ENCODE measurements at regions not wholly inside any gene's neighbourhood (a gene's known extent, or its start where the extent isn't known, plus 50 kb on each side); places are given as distances from the start of the nearest gene placed in this dataset.

GRCh38 chr13:26829716-26830115 is 69.1 kb upstream of the GPR12 start:
- Histone ChIP-seq H3K36me3 (ENCODE audit: control insufficient read depth in 1 of 2, insufficient read depth in 2 of 2, low read length in 2 of 2) (no peaks in the 10 kb centered on the region), H3K79me2 (ENCODE audit: insufficient read depth, low read length) (no peaks in the 10 kb centered on the region), H3K27ac (ENCODE audit: low read depth, low read length) (no peak overlapping the region), H3K27me3 (ENCODE audit: insufficient read depth, low read length) (peaks cover 24% of the 10 kb centered on the region), H3K9me3 (ENCODE audit: control insufficient read depth in 1 of 2, insufficient read depth in 1 of 2, low read depth in 1 of 2, low read length in 2 of 2) (no peaks in the 10 kb centered on the region), H2AFZ (ENCODE audit: low read depth, low read length, poor library complexity, severe bottlenecking) (no peak overlapping the region), H3K4me1 (ENCODE audit: control insufficient read depth in 1 of 2, insufficient read depth in 2 of 2, low read length in 2 of 2) (no peaks in the 10 kb centered on the region), H3K4me2 (ENCODE audit: low read length) (no peak overlapping the region), H3K4me3 (replicated peaks in 1 of 2; ENCODE audit: low read depth in 1 of 2, low read length in 2 of 2) (no peak overlapping the region), H4K20me1 (ENCODE audit: insufficient read depth) (no peaks in the 10 kb centered on the region), H3K9ac (ENCODE audit: low read length) (no peak overlapping the region), H3K9me2 (ENCODE audit: insufficient read depth) (no peaks in the 10 kb centered on the region)
- DNase-seq (ENCODE audit: low read depth, low spot score) (no peak), ATAC-seq (no peak)
- ChIA-PET RAD21 (ENCODE audit: low non-redundant PET in 1 of 2, low total read pairs in 2 of 2, uncharacterized antibody in 2 of 2, unreplicated experiment in 2 of 2) (no interaction called here), POLR2A (no interaction called here), CTCF (no interaction called here)
- intact Hi-C loops (cut with micrococcal nuclease), result no loop called here
- BruUV-seq (replicated peaks), result no TSS peak
- no peak for TF ChIP-seq CTCF (IDR thresholded peaks at IDR 0.05 in 2 of 3, conservative IDR thresholded peaks at IDR 0.05 in 1 of 3; ENCODE audit: borderline replicate concordance in 1 of 3, insufficient read depth in 1 of 3, low read depth in 2 of 3, low read length in 2 of 3)
- no peak for TF ChIP-seq EZH2phosphoT487 (IDR thresholded peaks at IDR 0.05; ENCODE audit: borderline replicate concordance)
- no peak for TF ChIP-seq EGR1 (IDR thresholded peaks at IDR 0.05; ENCODE audit: low read depth)

- H3K4me1 ChIP-seq (ENCODE audit: control insufficient read depth in 1 of 2, insufficient read depth in 2 of 2, low read length in 2 of 2), result no peaks in the 10 kb centered on the region
- no peaks in the 10 kb centered on the region for H3K79me2 ChIP-seq (ENCODE audit: insufficient read depth, low read length)
- no peak overlapping the region for H2AFZ ChIP-seq (ENCODE audit: low read depth, low read length, poor library complexity, severe bottlenecking)
- ATAC-seq (no peak), DNase-seq (ENCODE audit: low read depth, low spot score) (no peak)
- intact Hi-C loops (cut with micrococcal nuclease), result no loop called here
- peaks cover 35% of the 10 kb centered on the region; the same call in 1 of the 2 replicates for H3K27me3 ChIP-seq (ENCODE audit: insufficient read depth, low read length)
- H3K4me3 ChIP-seq (replicated peaks in 1 of 2; ENCODE audit: low read depth in 1 of 2, low read length in 2 of 2), result no peak overlapping the region
- H3K4me2 ChIP-seq (ENCODE audit: low read length), result no peak overlapping the region
- H3K27ac ChIP-seq (ENCODE audit: low read depth, low read length), result no peak overlapping the region
- H3K36me3 ChIP-seq (ENCODE audit: control insufficient read depth in 1 of 2, insufficient read depth in 2 of 2, low read length in 2 of 2), result no peaks in the 10 kb centered on the region
- ChIA-PET POLR2A (no interaction called here), RAD21 (ENCODE audit: low non-redundant PET in 1 of 2, low total read pairs in 2 of 2, uncharacterized antibody in 2 of 2, unreplicated experiment in 2 of 2) (no interaction called here), CTCF (no interaction called here)
- no TSS peak for BruUV-seq (replicated peaks)
- no peak overlapping the region for H3K9ac ChIP-seq (ENCODE audit: low read length)
- no peaks in the 10 kb centered on the region for H4K20me1 ChIP-seq (ENCODE audit: insufficient read depth)
- TF ChIP-seq EGR1 (IDR thresholded peaks at IDR 0.05; ENCODE audit: low read depth), result no peak
- TF ChIP-seq ATF3 (IDR thresholded peaks at IDR 0.05), result no peak
- no peak for TF ChIP-seq EZH2 (IDR thresholded peaks at IDR 0.05)
- TF ChIP-seq ZFX (IDR thresholded peaks at IDR 0.05), result no peak
- no peak for TF ChIP-seq CBX3 (IDR thresholded peaks at IDR 0.05; ENCODE audit: low read depth)
- TF ChIP-seq YY1 (IDR thresholded peaks at IDR 0.05; ENCODE audit: extremely low read depth, insufficient replicate concordance, low read depth, low read length), result no peak
- no peak for TF ChIP-seq POLR2AphosphoS5 (IDR thresholded peaks at IDR 0.05; ENCODE audit: low read depth, low read length)
- no peak for TF ChIP-seq CEBPB (IDR thresholded peaks at IDR 0.05; ENCODE audit: low read depth)
- TF ChIP-seq RAD21 (IDR thresholded peaks at IDR 0.05; ENCODE audit: low read depth), result no peak
- no peak for TF ChIP-seq ZNF274 (IDR thresholded peaks at IDR 0.05; ENCODE audit: low read depth, low read length)
- no peak for TF ChIP-seq FOSL1 (IDR thresholded peaks at IDR 0.05; ENCODE audit: low read depth)
- no peak for TF ChIP-seq MAX (IDR thresholded peaks at IDR 0.05)
- no peak for TF ChIP-seq SP1 (IDR thresholded peaks at IDR 0.05; ENCODE audit: low read depth)
- no peak for TF ChIP-seq ELF1 (IDR thresholded peaks at IDR 0.05; ENCODE audit: borderline replicate concordance, low read depth)
- TF ChIP-seq TCF7L2 (IDR thresholded peaks at IDR 0.05; ENCODE audit: borderline replicate concordance, extremely low read depth, insufficient read depth, insufficient read length), result no peak
- TF ChIP-seq EZH2phosphoT487 (IDR thresholded peaks at IDR 0.05; ENCODE audit: borderline replicate concordance), result no peak
- no peak for TF ChIP-seq SIN3A (IDR thresholded peaks at IDR 0.05; ENCODE audit: low read depth)
- TF ChIP-seq SRF (IDR thresholded peaks at IDR 0.05; ENCODE audit: low read depth), result no peak
- H3K9me3 ChIP-seq (ENCODE audit: control insufficient read depth in 1 of 2, insufficient read depth in 1 of 2, low read depth in 1 of 2, low read length in 2 of 2), result no peaks in the 10 kb centered on the region
- no peaks in the 10 kb centered on the region for H3K9me2 ChIP-seq (ENCODE audit: insufficient read depth)
Observed at GRCh38 chr13:26824581-26824980, 64.0 kb upstream of the GPR12 start.
